IMR-90 (cell line): ENCODE measurements at regions not wholly inside any gene's neighbourhood (a gene's known extent, or its start where the extent isn't known, plus 50 kb on each side); places are given as distances from the start of the nearest gene placed in this dataset.

ENCODE experiments used
- ATAC-seq: fragments of 200-7000 bp; cut with Tn5 transposase; 2 replicates; pipeline ENCODE4 v1.9.1; 2020; ENCODE audit warnings: low read depth, mild to moderate bottlenecking, moderate library complexity
- BruUV-seq: library from RNA; stranded (reverse); fragments of 400-500 nt; replicated peaks from 2 replicates; lab custom pipeline; 2021; lab: Mats Ljungman, UMichigan
- CTCF ChIA-PET: fragments of 300-600 bp; formaldehyde crosslinking; extraction: SDS; loops from one replicate; lab custom pipeline; 2021; ENCODE audit warnings: antibody characterized with exemption; lab: Yijun Ruan, JAX
- POLR2A ChIA-PET: fragments of 300-600 bp; sonication (Branson Sonifier 250); formaldehyde crosslinking; loops from one replicate; lab custom pipeline; 2022; ENCODE audit warnings: antibody characterized with exemption; ENCODE audit not compliant: unreplicated experiment; lab: Charles Lee
- DNase-seq: peaks from one replicate; pipeline ENCODE4 v3.0.0; 2013
- H2AFZ ChIP-seq: replicated peaks from 2 replicates; pipeline ENCODE3; 2013; ENCODE audit warnings: low read length, mild to moderate bottlenecking; ENCODE audit not compliant: poor library complexity
- H2AK5ac ChIP-seq: 2 replicates; pipeline ENCODE4 v1.6.1; 2013; ENCODE audit warnings: low read depth, low read length, inconsistent platforms
- H2AK9ac ChIP-seq: replicated peaks from 2 replicates; pipeline ENCODE3; 2013; ENCODE audit warnings: mild to moderate bottlenecking, low read depth, low read length, moderate library complexity; ENCODE audit not compliant: poor library complexity
- H2BK120ac ChIP-seq: 2 replicates; pipeline ENCODE4 v1.6.1; 2013; ENCODE audit warnings: low read depth, low read length, inconsistent platforms
- H2BK15ac ChIP-seq: 3 replicates; pipeline ENCODE4 v1.6.1; 2013; ENCODE audit warnings: low read depth, low read length, inconsistent platforms
- H2BK20ac ChIP-seq: 2 replicates; pipeline ENCODE4 v1.6.1; 2013; ENCODE audit warnings: low read depth, mild to moderate bottlenecking, inconsistent platforms, low read length, moderate library complexity
- H2BK5ac ChIP-seq: 2 replicates; pipeline ENCODE4 v1.6.1; 2013; ENCODE audit warnings: mild to moderate bottlenecking, low read depth, low read length, inconsistent platforms; ENCODE audit not compliant: poor library complexity, severe bottlenecking
- H3K14ac ChIP-seq: replicated peaks from 2 replicates; pipeline ENCODE4 v1.6.1; 2013; ENCODE audit warnings: low read depth, low read length, inconsistent platforms
- H3K18ac ChIP-seq: 2 replicates; pipeline ENCODE4 v1.6.1; 2013; ENCODE audit warnings: low read depth, low read length, control low read depth
- H3K23ac ChIP-seq: 2 replicates; pipeline ENCODE4 v1.6.1; 2013; ENCODE audit warnings: low read depth, low read length, inconsistent platforms
- H3K27ac ChIP-seq: 2 replicates; pipeline ENCODE4 v1.5.1; 2013; ENCODE audit warnings: mild to moderate bottlenecking, control low read depth, low read length; ENCODE audit not compliant: insufficient read depth
- H3K27me3 ChIP-seq: 2 replicates; pipeline ENCODE4 v1.6.1; 2013; ENCODE audit warnings: low read length; ENCODE audit not compliant: control insufficient read depth, insufficient read depth
- H3K36me3 ChIP-seq: 2 replicates; pipeline ENCODE4 v1.6.1; 2013; ENCODE audit warnings: low read length, mixed read lengths; ENCODE audit not compliant: control insufficient read depth, insufficient read depth
- H3K4ac ChIP-seq: 2 replicates; pipeline ENCODE4 v1.6.1; 2013; ENCODE audit warnings: low read depth, low read length, inconsistent platforms
- H3K4me1 ChIP-seq: 2 replicates; pipeline ENCODE4 v1.6.1; 2013; ENCODE audit warnings: low read length, mixed read lengths; ENCODE audit not compliant: control insufficient read depth, insufficient read depth
- H3K4me2 ChIP-seq: 2 replicates; pipeline ENCODE4 v1.6.1; 2013; ENCODE audit warnings: low read depth, mild to moderate bottlenecking, control low read depth, low read length, moderate library complexity
- H3K4me3 ChIP-seq: 2 replicates; pipeline ENCODE4 v1.5.1; 2013; ENCODE audit warnings: low read depth, mild to moderate bottlenecking, control low read depth, low read length, moderate library complexity; ENCODE audit not compliant: insufficient read depth
- H3K56ac ChIP-seq: 2 replicates; pipeline ENCODE4 v1.6.1; 2013; ENCODE audit warnings: low read length, inconsistent platforms; ENCODE audit not compliant: insufficient read depth; ENCODE audit errors: extremely low read depth
- H3K79me1 ChIP-seq, 2 experiments: 2 replicates each; pipeline ENCODE4 v1.6.1; 2013; ENCODE audit warnings: low read length in 2 of 2, inconsistent platforms in 1 of 2, low read depth in 1 of 2
- H3K9ac ChIP-seq: 2 replicates; pipeline ENCODE4 v1.6.1; 2013; ENCODE audit warnings: low read depth, low read length, control low read depth
- H3K9me1 ChIP-seq: 2 replicates; pipeline ENCODE4 v1.6.1; 2013; ENCODE audit warnings: low read length, inconsistent platforms; ENCODE audit not compliant: insufficient read depth
- H3K9me3 ChIP-seq: 2 replicates; pipeline ENCODE4 v1.6.1; 2013; ENCODE audit warnings: low read length; ENCODE audit not compliant: control insufficient read depth, insufficient read depth
- H4K20me1 ChIP-seq: 2 replicates; pipeline ENCODE4 v1.6.1; 2013; ENCODE audit warnings: low read length, inconsistent platforms; ENCODE audit not compliant: insufficient read depth
- H4K5ac ChIP-seq: 2 replicates; pipeline ENCODE4 v1.6.1; 2013; ENCODE audit warnings: mild to moderate bottlenecking, low read depth, low read length, control low read depth
- H4K8ac ChIP-seq, 2 experiments: 2 replicates each; pipeline ENCODE4 v1.6.1; 2013; ENCODE audit warnings: low read depth in 2 of 2, low read length in 2 of 2, control low read depth in 1 of 2, inconsistent platforms in 1 of 2
- H4K91ac ChIP-seq: 2 replicates; pipeline ENCODE4 v1.6.1; 2013; ENCODE audit warnings: low read depth, low read length, inconsistent platforms; ENCODE audit not compliant: insufficient read depth
- BHLHE40 ChIP-seq: fragments of 150-350 bp; IDR thresholded peaks from 2 replicates; pipeline ENCODE4 v1.6.1; 2016; ENCODE audit warnings: mild to moderate bottlenecking, low read depth, low read length
- CEBPB ChIP-seq: IDR thresholded peaks from 2 replicates; pipeline ENCODE4 v1.6.1; 2012; ENCODE audit warnings: low read depth, low read length, improper control_type of control experiment
- CHD1 ChIP-seq: IDR thresholded peaks from 2 replicates; pipeline ENCODE4 v1.6.1; 2012; ENCODE audit warnings: low read depth, low read length, improper control_type of control experiment
- FOS ChIP-seq: fragments of 150-350 bp; IDR thresholded peaks from 2 replicates; pipeline ENCODE4 v1.6.1; 2016; ENCODE audit warnings: low read depth, low read length
- MAZ ChIP-seq: IDR thresholded peaks from 2 replicates; pipeline ENCODE4 v1.6.1; 2012; ENCODE audit warnings: low read depth, mild to moderate bottlenecking, low read length, improper control_type of control experiment, moderate library complexity, borderline replicate concordance
- MXI1 ChIP-seq: IDR thresholded peaks from 2 replicates; pipeline ENCODE4 v1.6.1; 2012; ENCODE audit warnings: low read depth, mild to moderate bottlenecking, low read length, moderate library complexity, borderline replicate concordance
- NFE2L2 ChIP-seq: fragments of 150-350 bp; IDR thresholded peaks from 2 replicates; pipeline ENCODE4 v1.6.1; 2016; ENCODE audit warnings: low read depth, mild to moderate bottlenecking, low read length
- POLR2A ChIP-seq: IDR thresholded peaks from 2 replicates; pipeline ENCODE4 v1.6.1; 2012; ENCODE audit warnings: mild to moderate bottlenecking, low read depth, low read length
- RCOR1 ChIP-seq: IDR thresholded peaks from 2 replicates; pipeline ENCODE4 v1.6.1; 2012; ENCODE audit warnings: mild to moderate bottlenecking, low read length, improper control_type of control experiment; ENCODE audit not compliant: insufficient replicate concordance
- RFX5 ChIP-seq: IDR thresholded peaks from 2 replicates; pipeline ENCODE4 v1.8.0; 2012; ENCODE audit warnings: low read depth, mild to moderate bottlenecking, low read length, moderate library complexity
- SMC3 ChIP-seq: fragments of 150-350 bp; IDR thresholded peaks from 2 replicates; pipeline ENCODE4 v1.6.1; 2016; ENCODE audit warnings: low read depth, mild to moderate bottlenecking, antibody characterized with exemption, low read length, moderate library complexity
- WGBS, 2 experiments: methylation state at CpG; one replicate each; pipeline versions ENCODE4 v1.1.5 to v1.1.7; 2013; ENCODE audit warnings: missing lambda C conversion rate in 2 of 2; ENCODE audit not compliant: insufficient read length in 1 of 2; ENCODE audit errors: extremely low coverage in 2 of 2; 5-methylcytosine and 5-hydroxymethylcytosine counted together
- dilution Hi-C: fragments of 300-500 bp; cut with HindIII; formaldehyde crosslinking; loops from one replicate; pipeline ENCODE4 v1.14.3; 2018; ENCODE audit warnings: low sequenced_read_pairs; ENCODE audit not compliant: unreplicated experiment
- in situ Hi-C: fragments of 300-500 bp; cut with MboI; formaldehyde crosslinking; loops from 3 replicates; pipeline ENCODE4 v1.14.3; 2019; ENCODE audit warnings: low sequenced_read_pairs, inconsistent platforms, mixed read lengths
- intact Hi-C: fragments of 100-400 bp; cut with micrococcal nuclease; formaldehyde crosslinking; loops from 2 replicates; pipeline ENCODE4 v1.10.0; 2022
- TF ChIP-seq, protein P1 (sequence below): conservative IDR thresholded peaks from 2 replicates; pipeline ENCODE4 v1.5.1; 2012; ENCODE audit warnings: mild to moderate bottlenecking, low read depth, low read length, improper control_type of control experiment
- TF ChIP-seq, protein P2 (sequence below): fragments of 150-350 bp; IDR thresholded peaks from 2 replicates; pipeline ENCODE4 v1.6.1; 2016; ENCODE audit warnings: low read depth, mild to moderate bottlenecking, low read length, moderate library complexity, borderline replicate concordance

DNA sequence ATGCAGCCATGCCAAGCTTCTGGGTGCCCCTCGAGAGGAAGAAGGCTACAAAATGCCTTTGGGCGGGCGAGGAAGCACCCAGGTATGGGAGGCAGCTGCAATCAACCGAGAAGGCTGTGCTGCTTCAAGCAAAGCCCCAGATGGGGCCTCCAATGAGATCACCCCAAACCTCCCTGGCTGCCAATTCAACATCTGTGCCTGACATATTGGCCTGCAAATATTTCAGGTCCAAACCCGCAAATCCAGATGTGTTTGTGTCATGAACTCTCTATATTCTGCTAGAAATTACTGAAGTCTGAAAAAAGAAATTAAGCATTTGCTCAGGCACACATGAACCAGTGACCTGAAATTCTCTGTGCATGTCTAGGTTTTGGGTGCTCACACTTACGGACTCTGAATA, 78.8 kb upstream of the RCN1 start:
- Histone ChIP-seq H4K91ac (no peak overlapping the region), H2BK5ac (no peak overlapping the region), H4K5ac (no peak overlapping the region), H2AK9ac (no peak overlapping the region), H3K18ac (no peak overlapping the region), H2AK5ac (no peak overlapping the region), H3K9ac (no peak overlapping the region), H3K27ac (no peak overlapping the region), H3K14ac (no peak overlapping the region), H3K4me2 (no peak overlapping the region), H3K79me1 (no peaks in the 10 kb centered on the region), H3K4me3 (no peak overlapping the region), H3K4ac (no peak overlapping the region), H3K36me3 (no peaks in the 10 kb centered on the region), H2BK15ac (no peak overlapping the region), H2BK20ac (no peak overlapping the region), H2AFZ (no peak overlapping the region), H3K4me1 (no peaks in the 10 kb centered on the region), H4K20me1 (no peaks in the 10 kb centered on the region), H3K27me3 (peaks cover 56% of the 10 kb centered on the region), H4K8ac (no peak overlapping the region), H2BK120ac (no peak overlapping the region), H3K23ac (no peak overlapping the region), H3K56ac (no peak overlapping the region), H3K9me3 (no peaks in the 10 kb centered on the region; the same call in 1 of the 2 replicates), H3K9me1 (no peaks in the 10 kb centered on the region; the same call in 1 of the 2 replicates)
- CTCF ChIA-PET: no interaction called here
- ATAC-seq (no peak), DNase-seq (no peak)
- no peak for TF ChIP-seq CHD1
- TF ChIP-seq MXI1: no peak
- no peak for TF ChIP-seq POLR2A
- TF ChIP-seq SMC3: no peak
- no peak for TF ChIP-seq RFX5
- no peak for TF ChIP-seq CEBPB
- TF ChIP-seq MAZ: no peak
- TF ChIP-seq BHLHE40: no peak
- TF ChIP-seq FOS: no peak
- TF ChIP-seq RCOR1: no peak
- no peak for TF ChIP-seq NFE2L2
- TF ChIP-seq, protein P1, sequence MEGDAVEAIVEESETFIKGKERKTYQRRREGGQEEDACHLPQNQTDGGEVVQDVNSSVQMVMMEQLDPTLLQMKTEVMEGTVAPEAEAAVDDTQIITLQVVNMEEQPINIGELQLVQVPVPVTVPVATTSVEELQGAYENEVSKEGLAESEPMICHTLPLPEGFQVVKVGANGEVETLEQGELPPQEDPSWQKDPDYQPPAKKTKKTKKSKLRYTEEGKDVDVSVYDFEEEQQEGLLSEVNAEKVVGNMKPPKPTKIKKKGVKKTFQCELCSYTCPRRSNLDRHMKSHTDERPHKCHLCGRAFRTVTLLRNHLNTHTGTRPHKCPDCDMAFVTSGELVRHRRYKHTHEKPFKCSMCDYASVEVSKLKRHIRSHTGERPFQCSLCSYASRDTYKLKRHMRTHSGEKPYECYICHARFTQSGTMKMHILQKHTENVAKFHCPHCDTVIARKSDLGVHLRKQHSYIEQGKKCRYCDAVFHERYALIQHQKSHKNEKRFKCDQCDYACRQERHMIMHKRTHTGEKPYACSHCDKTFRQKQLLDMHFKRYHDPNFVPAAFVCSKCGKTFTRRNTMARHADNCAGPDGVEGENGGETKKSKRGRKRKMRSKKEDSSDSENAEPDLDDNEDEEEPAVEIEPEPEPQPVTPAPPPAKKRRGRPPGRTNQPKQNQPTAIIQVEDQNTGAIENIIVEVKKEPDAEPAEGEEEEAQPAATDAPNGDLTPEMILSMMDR: no peak
- TF ChIP-seq, protein P2, sequence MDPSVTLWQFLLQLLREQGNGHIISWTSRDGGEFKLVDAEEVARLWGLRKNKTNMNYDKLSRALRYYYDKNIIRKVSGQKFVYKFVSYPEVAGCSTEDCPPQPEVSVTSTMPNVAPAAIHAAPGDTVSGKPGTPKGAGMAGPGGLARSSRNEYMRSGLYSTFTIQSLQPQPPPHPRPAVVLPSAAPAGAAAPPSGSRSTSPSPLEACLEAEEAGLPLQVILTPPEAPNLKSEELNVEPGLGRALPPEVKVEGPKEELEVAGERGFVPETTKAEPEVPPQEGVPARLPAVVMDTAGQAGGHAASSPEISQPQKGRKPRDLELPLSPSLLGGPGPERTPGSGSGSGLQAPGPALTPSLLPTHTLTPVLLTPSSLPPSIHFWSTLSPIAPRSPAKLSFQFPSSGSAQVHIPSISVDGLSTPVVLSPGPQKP: no peak
- no TSS peak for BruUV-seq
- dilution Hi-C loops: no loop called here
- intact Hi-C loops: no loop called here
- no CpG with 5 or more reads among the region's 6 CpGs for WGBS, 2 experiments
- in situ Hi-C loops: no loop called here
- POLR2A ChIA-PET: no interaction called here
